PFSK-1 (cell line): ENCODE measurements at regions not wholly inside any gene's neighbourhood (a gene's known extent, or its start where the extent isn't known, plus 50 kb on each side); places are given as distances from the start of the nearest gene placed in this dataset.

ENCODE experiments used
- FOXP2 ChIP-seq: optimal IDR thresholded peaks from 2 replicates; pipeline ENCODE3; 2011; ENCODE audit warnings: borderline replicate concordance, control low read depth, inconsistent platforms; ENCODE audit not compliant: insufficient read depth; ENCODE audit errors: extremely low read length, extremely low read depth
- POLR2AphosphoS5 ChIP-seq: IDR thresholded peaks from 2 replicates; pipeline ENCODE4 v1.6.1; 2012; ENCODE audit warnings: low read depth, mild to moderate bottlenecking, control low read depth, low read length, moderate library complexity
- REST ChIP-seq, 2 experiments: IDR thresholded peaks; 2 replicates each; pipeline versions ENCODE4 v1.6.1 to v1.8.0; 2011 to 2012; ENCODE audit warnings: low read depth in 2 of 2, low read length in 2 of 2, control low read depth in 1 of 2, inconsistent platforms in 1 of 2, mild to moderate bottlenecking in 1 of 2, moderate library complexity in 1 of 2; ENCODE audit not compliant: insufficient read depth in 1 of 2
- SIN3A ChIP-seq: IDR thresholded peaks from 2 replicates; pipeline ENCODE4 v1.6.1; 2012; ENCODE audit warnings: mild to moderate bottlenecking, low read length, moderate library complexity, borderline replicate concordance; ENCODE audit not compliant: insufficient read depth
- TAF1 ChIP-seq: IDR thresholded peaks from 2 replicates; pipeline ENCODE4 v1.6.1; 2012; ENCODE audit warnings: low read length, control low read depth, borderline replicate concordance; ENCODE audit not compliant: insufficient read depth

DNA sequence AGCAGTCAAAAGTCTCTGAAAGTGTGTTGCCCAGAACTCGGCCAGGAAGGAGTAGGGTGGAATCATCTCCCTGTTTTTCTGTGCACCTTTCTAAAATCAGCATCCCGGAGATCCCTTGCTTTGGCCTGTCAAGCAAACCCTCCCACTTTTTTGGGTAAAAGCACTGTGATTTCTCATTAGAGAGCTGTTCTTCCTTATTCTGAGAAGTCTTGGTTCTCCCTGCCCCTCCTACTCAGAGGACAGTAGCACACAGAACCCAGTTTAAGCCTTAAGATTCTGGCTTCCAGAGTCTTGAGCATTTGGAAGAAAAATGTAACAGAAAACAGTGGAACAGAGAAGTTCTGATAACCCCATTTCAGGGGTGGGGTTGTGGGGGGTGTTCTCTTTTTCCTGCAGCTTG, 52.6 kb upstream of the KATNAL1 start:
- TF ChIP-seq SIN3A (no peak), TAF1 (no peak), FOXP2 (no peak), POLR2AphosphoS5 (no peak), REST (IDR thresholded peaks at IDR 0.05; ENCODE audit: insufficient read depth in 1 of 2, low read depth in 2 of 2, low read length in 2 of 2) (no peak)

DNA sequence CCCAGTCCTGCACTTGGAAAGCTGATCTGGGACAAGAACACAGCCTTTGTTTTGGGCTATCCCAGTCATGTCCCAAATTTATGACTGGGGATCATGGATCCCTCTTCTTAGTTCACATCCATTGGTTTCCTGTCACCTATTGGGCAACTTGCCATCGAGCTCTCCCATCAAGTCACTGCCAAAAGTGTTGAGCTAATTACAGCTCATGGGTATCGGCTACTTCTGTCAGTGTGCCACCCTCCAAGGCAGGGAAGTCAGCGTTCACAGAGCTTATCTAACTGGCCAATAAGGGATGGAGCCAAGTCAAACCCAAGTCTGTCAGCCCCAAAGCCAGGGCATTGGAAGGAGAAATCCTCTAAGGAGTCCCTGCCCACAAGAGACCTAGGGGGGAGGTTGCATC, 53.2 kb upstream of the KATNAL1 start:
- no peak for TF ChIP-seq POLR2AphosphoS5
- no peak for TF ChIP-seq TAF1
- no peak for TF ChIP-seq REST (IDR thresholded peaks at IDR 0.05; ENCODE audit: insufficient read depth in 1 of 2, low read depth in 2 of 2, low read length in 2 of 2)
- TF ChIP-seq FOXP2: no peak

DNA sequence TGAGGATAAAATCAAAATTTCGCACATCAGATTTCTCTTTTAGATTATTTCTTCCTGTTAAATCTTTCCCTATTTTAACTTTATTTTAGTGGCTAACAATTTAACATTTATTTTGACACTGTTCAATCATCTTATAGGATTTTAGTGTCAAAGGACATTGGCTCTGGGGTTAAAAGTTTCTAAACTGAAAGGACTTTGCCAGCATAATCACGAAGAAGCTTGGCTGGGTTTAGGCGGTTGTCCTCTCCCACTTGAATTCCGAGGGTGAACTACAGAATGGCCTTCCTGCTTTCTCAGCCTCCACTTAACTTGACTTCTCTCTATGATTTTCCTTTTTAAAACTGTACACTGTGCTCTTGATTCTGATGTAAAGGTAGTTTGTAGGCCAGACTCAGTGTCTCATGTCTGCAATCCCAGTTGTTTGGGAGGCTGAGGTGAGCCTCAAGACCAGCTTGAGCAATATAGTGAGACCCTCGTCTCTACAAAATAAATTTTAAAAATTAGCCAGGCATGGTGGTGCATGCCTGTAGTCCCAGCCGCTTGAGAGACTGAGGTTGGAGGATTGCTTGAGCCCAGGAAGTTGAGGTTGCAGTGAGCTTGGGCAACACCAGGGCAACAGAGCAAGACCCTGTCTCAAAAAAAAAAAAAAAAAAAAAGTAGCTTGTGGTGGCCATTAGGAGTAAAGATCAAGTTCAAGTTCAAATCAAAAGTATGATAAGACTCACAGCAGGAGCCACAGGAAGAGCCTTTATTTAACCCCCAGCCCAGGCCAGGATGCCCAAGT, 54.8 kb upstream of the KATNAL1 start:
- no peak for TF ChIP-seq SIN3A
- TF ChIP-seq POLR2AphosphoS5: no peak
- no peak for TF ChIP-seq FOXP2
- no peak for TF ChIP-seq TAF1
- TF ChIP-seq REST (IDR thresholded peaks at IDR 0.05; ENCODE audit: insufficient read depth in 1 of 2, low read depth in 2 of 2, low read length in 2 of 2): no peak

GRCh38 chr13:30362869-30363268, 55.5 kb upstream of the KATNAL1 start:
- TF ChIP-seq REST (IDR thresholded peaks at IDR 0.05; ENCODE audit: insufficient read depth in 1 of 2, low read depth in 2 of 2, low read length in 2 of 2) (no peak), FOXP2 (no peak), SIN3A (no peak), TAF1 (no peak)

DNA sequence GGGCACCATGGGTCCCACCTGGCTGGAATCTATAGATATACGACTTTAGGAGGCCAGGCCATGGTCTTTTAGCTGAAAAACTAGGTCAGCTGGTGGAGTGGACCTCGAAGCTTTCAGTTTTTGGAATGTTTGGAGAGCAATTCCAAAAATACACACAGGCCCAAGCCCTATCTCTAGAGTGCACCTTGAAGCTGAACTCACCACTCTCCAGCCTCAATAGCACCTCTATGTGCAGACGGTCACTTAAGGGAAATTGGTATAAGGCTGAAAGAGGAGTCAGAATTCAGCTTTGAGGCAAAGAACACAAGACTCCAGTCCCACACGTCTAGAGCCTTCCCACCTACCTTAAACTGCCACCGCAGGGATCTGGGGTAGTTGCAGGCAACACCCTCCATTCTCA, 56.4 kb upstream of the KATNAL1 start:
- TF ChIP-seq FOXP2 (no peak), SIN3A (no peak), POLR2AphosphoS5 (no peak)
